T-helper 2 cell treated with Interferon-gamma antibody and Interleukin-4, amounts not matched to agents 5 μg/mL and 100 μg/mL, for 36 hours (primary cell): ENCODE measurements at regions not wholly inside any gene's neighbourhood (a gene's known extent, or its start where the extent isn't known, plus 50 kb on each side); places are given as distances from the start of the nearest gene placed in this dataset.

Experiments used
- DNase-seq: peaks from one replicate; pipeline ENCODE4 v3.0.0; 2021; ENCODE audit warnings: low spot score
- H3K27ac Mint-ChIP-seq: one replicate; pipeline ENCODE4 v1.8.0; 2021; ENCODE audit warnings: mild to moderate bottlenecking, mixed read lengths
- H3K27me3 Mint-ChIP-seq: one replicate; pipeline ENCODE4 v1.8.0; 2021; ENCODE audit warnings: low read depth, mixed read lengths
- H3K36me3 Mint-ChIP-seq: one replicate; pipeline ENCODE4 v1.8.0; 2021; ENCODE audit warnings: low read depth, mixed read lengths
- H3K4me1 Mint-ChIP-seq: one replicate; pipeline ENCODE4 v1.8.0; 2021; ENCODE audit warnings: low read depth, mixed read lengths
- H3K4me3 Mint-ChIP-seq: one replicate; pipeline ENCODE4 v1.8.0; 2022; ENCODE audit warnings: mild to moderate bottlenecking, moderate library complexity, mixed read lengths
- H3K9me3 Mint-ChIP-seq: one replicate; pipeline ENCODE4 v1.8.0; 2021; ENCODE audit warnings: mixed read lengths

GRCh38 chr15:93862791-93863190 lies 368.6 kb upstream of the MCTP2 start:
- peaks cover 20% of the 10 kb centered on the region for H3K4me1 Mint-ChIP-seq
- peaks cover 9% of the 10 kb centered on the region for H3K27me3 Mint-ChIP-seq
- no peak overlapping the region for H3K27ac Mint-ChIP-seq
- no peaks in the 10 kb centered on the region for H3K9me3 Mint-ChIP-seq
- no peak for DNase-seq
- H3K4me3 Mint-ChIP-seq: no peak overlapping the region
- H3K36me3 Mint-ChIP-seq: no peaks in the 10 kb centered on the region

- peaks cover 20% of the 10 kb centered on the region for H3K4me1 Mint-ChIP-seq
- peaks cover 9% of the 10 kb centered on the region for H3K27me3 Mint-ChIP-seq
- H3K27ac Mint-ChIP-seq: no peak overlapping the region
- no peak overlapping the region for H3K4me3 Mint-ChIP-seq
- DNase-seq: no peak
- H3K9me3 Mint-ChIP-seq: no peaks in the 10 kb centered on the region
- no peaks in the 10 kb centered on the region for H3K36me3 Mint-ChIP-seq
Measured at GRCh38 chr15:93861956-93862741, 369.2 kb upstream of the MCTP2 start.

- Mint-ChIP-seq H3K9me3 (no peaks in the 10 kb centered on the region), H3K27me3 (peaks cover 9% of the 10 kb centered on the region), H3K36me3 (no peaks in the 10 kb centered on the region), H3K4me3 (no peak overlapping the region), H3K27ac (no peak overlapping the region), H3K4me1 (peaks cover 20% of the 10 kb centered on the region)
- DNase-seq: no peak
Measured at GRCh38 chr15:93861413-93861812, 369.9 kb upstream of the MCTP2 start.

GRCh38 chr15:93860701-93861100 lies 370.7 kb upstream of the MCTP2 start:
- H3K27me3 Mint-ChIP-seq: peaks cover 9% of the 10 kb centered on the region
- H3K4me3 Mint-ChIP-seq: no peak overlapping the region
- no peak for DNase-seq
- no peaks in the 10 kb centered on the region for H3K36me3 Mint-ChIP-seq
- H3K9me3 Mint-ChIP-seq: no peaks in the 10 kb centered on the region
- H3K4me1 Mint-ChIP-seq: peaks cover 20% of the 10 kb centered on the region
- no peak overlapping the region for H3K27ac Mint-ChIP-seq

GRCh38 chr15:93859176-93859575 lies 372.2 kb upstream of the MCTP2 start:
- no peak overlapping the region for H3K4me3 Mint-ChIP-seq
- no peak for DNase-seq
- no peaks in the 10 kb centered on the region for H3K36me3 Mint-ChIP-seq
- H3K27me3 Mint-ChIP-seq: peaks cover 7% of the 10 kb centered on the region
- peaks cover 20% of the 10 kb centered on the region for H3K4me1 Mint-ChIP-seq
- H3K9me3 Mint-ChIP-seq: no peaks in the 10 kb centered on the region
- H3K27ac Mint-ChIP-seq: no peak overlapping the region

GRCh38 chr15:93855181-93855826 lies 376.1 kb upstream of the MCTP2 start:
- Mint-ChIP-seq H3K36me3 (no peaks in the 10 kb centered on the region), H3K4me3 (no peak overlapping the region), H3K27ac (no peak overlapping the region), H3K9me3 (no peaks in the 10 kb centered on the region), H3K27me3 (peaks cover 3% of the 10 kb centered on the region), H3K4me1 (no peaks in the 10 kb centered on the region)
- DNase-seq: no peak

GRCh38 chr15:93854088-93854487 lies 377.3 kb upstream of the MCTP2 start:
- H3K9me3 Mint-ChIP-seq: no peaks in the 10 kb centered on the region
- no peak overlapping the region for H3K4me3 Mint-ChIP-seq

GRCh38 chr15:93852761-93853160 lies 378.6 kb upstream of the MCTP2 start:
- no peak overlapping the region for H3K4me3 Mint-ChIP-seq
- no peak for DNase-seq

More at GRCh38 chr15:93854088-93854487, 377.3 kb upstream of the MCTP2 start:
- H3K36me3 Mint-ChIP-seq: no peaks in the 10 kb centered on the region
- H3K27ac Mint-ChIP-seq: no peak overlapping the region
- no peak for DNase-seq
- no peaks in the 10 kb centered on the region for H3K27me3 Mint-ChIP-seq
- no peaks in the 10 kb centered on the region for H3K4me1 Mint-ChIP-seq

GRCh38 chr15:93848490-93848889 lies 382.9 kb upstream of the MCTP2 start:
- Mint-ChIP-seq H3K9me3 (no peaks in the 10 kb centered on the region), H3K27ac (no peak overlapping the region), H3K36me3 (no peaks in the 10 kb centered on the region), H3K4me1 (no peaks in the 10 kb centered on the region), H3K27me3 (peaks cover 2% of the 10 kb centered on the region), H3K4me3 (no peak overlapping the region)
- no peak for DNase-seq

More at GRCh38 chr15:93852761-93853160, 378.6 kb upstream of the MCTP2 start:
- Mint-ChIP-seq H3K27me3 (no peaks in the 10 kb centered on the region), H3K4me1 (no peaks in the 10 kb centered on the region), H3K9me3 (no peaks in the 10 kb centered on the region), H3K36me3 (no peaks in the 10 kb centered on the region), H3K27ac (no peak overlapping the region)

GRCh38 chr15:93848076-93848475 lies 383.3 kb upstream of the MCTP2 start:
- DNase-seq: no peak
- no peaks in the 10 kb centered on the region for H3K4me1 Mint-ChIP-seq
- H3K4me3 Mint-ChIP-seq: no peak overlapping the region
- no peak overlapping the region for H3K27ac Mint-ChIP-seq
- no peaks in the 10 kb centered on the region for H3K9me3 Mint-ChIP-seq
- H3K36me3 Mint-ChIP-seq: no peaks in the 10 kb centered on the region
- H3K27me3 Mint-ChIP-seq: peaks cover 2% of the 10 kb centered on the region

- H3K27me3 Mint-ChIP-seq: peaks cover 2% of the 10 kb centered on the region
- DNase-seq: no peak
- H3K9me3 Mint-ChIP-seq: no peaks in the 10 kb centered on the region
- no peak overlapping the region for H3K4me3 Mint-ChIP-seq
- no peaks in the 10 kb centered on the region for H3K36me3 Mint-ChIP-seq
- H3K27ac Mint-ChIP-seq: no peak overlapping the region
- no peaks in the 10 kb centered on the region for H3K4me1 Mint-ChIP-seq
Measured at GRCh38 chr15:93846148-93846547, 385.2 kb upstream of the MCTP2 start.

- no peaks in the 10 kb centered on the region for H3K36me3 Mint-ChIP-seq
- H3K27me3 Mint-ChIP-seq: no peaks in the 10 kb centered on the region
- H3K27ac Mint-ChIP-seq: no peak overlapping the region
- no peak overlapping the region for H3K4me3 Mint-ChIP-seq
- H3K9me3 Mint-ChIP-seq: no peaks in the 10 kb centered on the region
- no peaks in the 10 kb centered on the region for H3K4me1 Mint-ChIP-seq
- no peak for DNase-seq
Measured at GRCh38 chr15:93837450-93837849, 393.9 kb upstream of the MCTP2 start.

- no peak overlapping the region for H3K27ac Mint-ChIP-seq
- no peak overlapping the region for H3K4me3 Mint-ChIP-seq
- no peaks in the 10 kb centered on the region for H3K4me1 Mint-ChIP-seq
- no peaks in the 10 kb centered on the region for H3K27me3 Mint-ChIP-seq
- no peaks in the 10 kb centered on the region for H3K9me3 Mint-ChIP-seq
- no peaks in the 10 kb centered on the region for H3K36me3 Mint-ChIP-seq
- no peak for DNase-seq
Measured at GRCh38 chr15:93835344-93835743, 396.0 kb upstream of the MCTP2 start.

GRCh38 chr15:93831641-93832040 lies 399.7 kb upstream of the MCTP2 start:
- no peak for DNase-seq
- Mint-ChIP-seq H3K4me1 (no peaks in the 10 kb centered on the region), H3K27me3 (no peaks in the 10 kb centered on the region), H3K4me3 (no peak overlapping the region), H3K27ac (no peak overlapping the region), H3K9me3 (no peaks in the 10 kb centered on the region), H3K36me3 (no peaks in the 10 kb centered on the region)
